ENCODE measurements at regions not wholly inside any gene's neighbourhood (a gene's known extent, or its start where the extent isn't known, plus 50 kb on each side); places are given as distances from the start of the nearest gene placed in this dataset.

DNA sequence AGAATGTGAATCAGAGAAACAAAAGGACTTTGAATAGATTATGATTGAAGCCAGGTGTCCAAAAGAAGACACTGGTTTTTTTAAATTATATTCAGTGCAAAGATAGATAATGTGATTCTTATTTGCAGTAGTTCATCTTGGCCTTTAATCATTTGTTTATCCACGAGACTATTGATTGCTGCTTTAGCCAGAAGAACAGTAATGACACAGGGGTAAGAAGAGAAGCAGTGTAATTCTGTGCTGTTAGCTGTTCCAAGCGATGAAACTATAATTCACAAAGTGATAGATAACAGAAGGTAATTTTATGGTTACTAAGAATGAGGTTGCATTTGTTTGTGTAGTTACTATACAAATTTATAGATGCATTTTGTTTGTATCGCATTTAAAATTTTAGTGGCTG is 311.6 kb downstream of the MZT1 start:
- H3K4me3 Mint-ChIP-seq, result no peak overlapping the region
- H3K27ac Mint-ChIP-seq (ENCODE audit: unreplicated experiment), result no peak overlapping the region
- TF ChIP-seq, protein P1, sequence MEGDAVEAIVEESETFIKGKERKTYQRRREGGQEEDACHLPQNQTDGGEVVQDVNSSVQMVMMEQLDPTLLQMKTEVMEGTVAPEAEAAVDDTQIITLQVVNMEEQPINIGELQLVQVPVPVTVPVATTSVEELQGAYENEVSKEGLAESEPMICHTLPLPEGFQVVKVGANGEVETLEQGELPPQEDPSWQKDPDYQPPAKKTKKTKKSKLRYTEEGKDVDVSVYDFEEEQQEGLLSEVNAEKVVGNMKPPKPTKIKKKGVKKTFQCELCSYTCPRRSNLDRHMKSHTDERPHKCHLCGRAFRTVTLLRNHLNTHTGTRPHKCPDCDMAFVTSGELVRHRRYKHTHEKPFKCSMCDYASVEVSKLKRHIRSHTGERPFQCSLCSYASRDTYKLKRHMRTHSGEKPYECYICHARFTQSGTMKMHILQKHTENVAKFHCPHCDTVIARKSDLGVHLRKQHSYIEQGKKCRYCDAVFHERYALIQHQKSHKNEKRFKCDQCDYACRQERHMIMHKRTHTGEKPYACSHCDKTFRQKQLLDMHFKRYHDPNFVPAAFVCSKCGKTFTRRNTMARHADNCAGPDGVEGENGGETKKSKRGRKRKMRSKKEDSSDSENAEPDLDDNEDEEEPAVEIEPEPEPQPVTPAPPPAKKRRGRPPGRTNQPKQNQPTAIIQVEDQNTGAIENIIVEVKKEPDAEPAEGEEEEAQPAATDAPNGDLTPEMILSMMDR (conservative IDR thresholded peaks at IDR 0.05), result no peak
- no peak for DNase-seq (ENCODE audit: low read depth, low spot score)
- no peaks in the 10 kb centered on the region for H3K36me3 Mint-ChIP-seq (ENCODE audit: low read depth)
- no peaks in the 10 kb centered on the region for H3K4me1 Mint-ChIP-seq
- H3K27me3 Mint-ChIP-seq (ENCODE audit: low read depth), result no peaks in the 10 kb centered on the region
- H3K9me3 Mint-ChIP-seq, result no peaks in the 10 kb centered on the region

DNA sequence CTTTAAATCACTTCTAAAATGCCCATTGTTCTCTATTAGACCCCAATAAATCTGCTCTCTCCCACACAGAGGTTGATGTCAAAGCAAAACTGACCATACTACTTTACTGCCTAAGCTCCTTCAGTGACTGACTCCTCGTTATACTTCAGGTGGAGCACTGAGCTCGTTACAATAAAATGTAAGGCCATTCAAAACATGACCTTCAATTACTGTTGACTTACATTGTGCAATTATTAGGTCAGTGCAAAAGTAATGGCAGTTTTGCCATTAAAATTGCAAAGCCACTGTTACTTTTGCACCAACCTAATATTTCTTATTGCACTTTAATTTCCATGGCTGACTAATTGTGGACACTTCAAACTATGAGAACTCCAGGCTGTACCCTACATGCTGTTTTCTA is 314.9 kb downstream of the MZT1 start:
- Mint-ChIP-seq H3K36me3 (ENCODE audit: low read depth) (no peaks in the 10 kb centered on the region), H3K27me3 (ENCODE audit: low read depth) (no peaks in the 10 kb centered on the region), H3K4me1 (no peaks in the 10 kb centered on the region), H3K9me3 (no peaks in the 10 kb centered on the region), H3K27ac (ENCODE audit: unreplicated experiment) (no peak overlapping the region), H3K4me3 (no peak overlapping the region)
- DNase-seq (ENCODE audit: low read depth, low spot score), result no peak
- TF ChIP-seq, protein P1 (conservative IDR thresholded peaks at IDR 0.05), result no peak

DNA sequence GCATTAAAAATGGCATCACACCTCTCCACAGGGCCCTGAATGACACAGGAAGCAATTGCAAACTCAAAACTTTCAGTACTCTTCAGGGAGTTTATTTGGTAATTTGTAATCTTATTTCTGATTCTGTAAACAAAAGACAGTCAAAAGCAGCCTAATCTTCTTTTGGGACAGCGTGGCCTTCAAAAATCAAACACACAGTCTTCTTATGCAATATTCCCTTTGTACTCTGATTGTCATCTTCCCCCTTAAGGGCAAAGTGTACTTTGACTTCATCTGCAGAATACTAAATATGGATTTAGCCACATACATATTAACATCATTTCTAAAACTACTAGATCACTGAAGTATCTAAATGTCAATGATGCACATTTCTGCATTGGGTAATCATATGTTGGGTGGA is 322.0 kb downstream of the MZT1 start:
- Mint-ChIP-seq H3K4me1 (no peaks in the 10 kb centered on the region), H3K4me3 (no peak overlapping the region), H3K9me3 (no peaks in the 10 kb centered on the region), H3K36me3 (ENCODE audit: low read depth) (no peaks in the 10 kb centered on the region), H3K27me3 (ENCODE audit: low read depth) (peaks cover 26% of the 10 kb centered on the region), H3K27ac (ENCODE audit: unreplicated experiment) (no peak overlapping the region)
- TF ChIP-seq, protein P1 (conservative IDR thresholded peaks at IDR 0.05), result no peak
- DNase-seq (ENCODE audit: low read depth, low spot score), result no peak

DNA sequence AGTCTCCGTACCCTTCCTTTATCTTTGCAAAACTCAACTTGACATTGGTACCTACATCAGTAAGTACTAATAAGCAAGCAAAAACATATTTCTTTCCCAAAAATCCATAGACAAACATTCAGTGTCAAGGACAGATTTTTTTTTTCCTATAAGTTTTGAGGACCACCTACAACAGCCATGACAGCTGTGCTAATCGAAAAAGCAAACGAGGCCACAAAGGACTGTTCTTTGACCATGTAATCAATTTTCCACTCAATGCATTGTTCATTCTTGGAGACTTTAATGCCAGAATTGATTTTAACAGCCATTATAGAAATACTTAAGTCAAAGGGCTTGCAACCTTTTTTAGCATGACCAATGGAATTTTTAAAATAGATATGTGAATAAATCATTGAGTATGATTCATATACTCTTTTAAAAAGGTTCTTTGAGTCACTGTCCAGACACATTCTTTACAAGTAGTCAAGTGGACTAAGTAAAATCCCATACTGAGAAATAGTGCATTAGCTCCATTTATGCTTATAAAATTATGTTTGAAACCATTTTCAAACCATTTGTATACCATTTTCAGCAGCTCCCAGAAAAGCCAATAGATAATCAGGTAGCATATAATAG is 323.9 kb downstream of the MZT1 start:
- Mint-ChIP-seq H3K4me3 (no peak overlapping the region), H3K4me1 (no peaks in the 10 kb centered on the region), H3K27ac (ENCODE audit: unreplicated experiment) (no peak overlapping the region), H3K27me3 (ENCODE audit: low read depth) (peaks cover 31% of the 10 kb centered on the region), H3K36me3 (ENCODE audit: low read depth) (no peaks in the 10 kb centered on the region), H3K9me3 (no peaks in the 10 kb centered on the region)
- TF ChIP-seq, protein P1 (conservative IDR thresholded peaks at IDR 0.05), result no peak
- no peak for DNase-seq (ENCODE audit: low read depth, low spot score)

DNA sequence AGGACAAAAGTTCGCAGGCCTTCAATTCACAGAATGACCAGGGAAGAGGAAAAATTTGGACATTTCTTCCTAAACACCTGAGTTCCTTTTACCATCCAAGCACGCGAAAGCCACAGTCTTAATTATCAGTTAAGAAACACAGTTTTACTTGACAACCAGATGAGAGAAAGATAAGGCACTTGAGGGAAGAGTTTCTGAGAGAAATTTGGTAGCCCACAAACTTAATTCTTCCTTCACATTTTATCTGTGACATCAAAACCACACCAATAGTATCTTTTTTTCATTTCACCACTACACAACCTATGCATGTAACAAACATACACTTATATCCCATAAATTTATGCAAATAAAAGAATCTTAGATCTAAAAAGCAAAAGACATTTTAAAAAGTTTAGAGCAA is 326.6 kb downstream of the MZT1 start:
- Mint-ChIP-seq H3K27ac (ENCODE audit: unreplicated experiment) (no peak overlapping the region), H3K27me3 (ENCODE audit: low read depth) (peaks cover 28% of the 10 kb centered on the region), H3K36me3 (ENCODE audit: low read depth) (no peaks in the 10 kb centered on the region), H3K4me1 (no peaks in the 10 kb centered on the region), H3K9me3 (no peaks in the 10 kb centered on the region), H3K4me3 (no peak overlapping the region)
- DNase-seq (ENCODE audit: low read depth, low spot score), result no peak
- TF ChIP-seq, protein P1 (conservative IDR thresholded peaks at IDR 0.05), result no peak
